HG02884 (cell line): ENCODE measurements at regions not wholly inside any gene's neighbourhood (a gene's known extent, or its start where the extent isn't known, plus 50 kb on each side); places are given as distances from the start of the nearest gene placed in this dataset.

Source experiments
- ATAC-seq: cut with Tn5 transposase; IDR thresholded peaks from one replicate; pipeline ENCODE4 v1.9.1; 2021; ENCODE audit warnings: mild to moderate bottlenecking, moderate library complexity; ENCODE audit not compliant: unreplicated experiment

DNA sequence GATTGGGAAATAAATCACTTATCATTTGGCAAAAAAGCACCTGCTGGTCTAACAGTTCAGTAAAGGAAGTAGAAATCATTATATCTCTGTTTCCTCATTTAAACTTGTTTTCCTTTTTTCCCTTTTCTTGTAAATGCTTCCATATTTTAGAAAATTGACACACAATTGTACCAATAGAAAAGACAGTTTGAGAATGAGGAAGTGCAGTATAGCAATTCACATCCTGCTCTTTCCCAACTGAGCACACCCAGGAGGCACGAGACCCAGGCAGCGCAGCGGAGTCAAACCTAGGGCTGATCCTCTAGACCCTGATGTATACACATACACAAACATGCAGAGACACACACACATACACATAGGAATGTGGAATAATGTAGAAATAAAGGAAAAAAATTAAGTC lies 74.8 kb upstream of the PACRGL start:
- ATAC-seq: no peak

DNA sequence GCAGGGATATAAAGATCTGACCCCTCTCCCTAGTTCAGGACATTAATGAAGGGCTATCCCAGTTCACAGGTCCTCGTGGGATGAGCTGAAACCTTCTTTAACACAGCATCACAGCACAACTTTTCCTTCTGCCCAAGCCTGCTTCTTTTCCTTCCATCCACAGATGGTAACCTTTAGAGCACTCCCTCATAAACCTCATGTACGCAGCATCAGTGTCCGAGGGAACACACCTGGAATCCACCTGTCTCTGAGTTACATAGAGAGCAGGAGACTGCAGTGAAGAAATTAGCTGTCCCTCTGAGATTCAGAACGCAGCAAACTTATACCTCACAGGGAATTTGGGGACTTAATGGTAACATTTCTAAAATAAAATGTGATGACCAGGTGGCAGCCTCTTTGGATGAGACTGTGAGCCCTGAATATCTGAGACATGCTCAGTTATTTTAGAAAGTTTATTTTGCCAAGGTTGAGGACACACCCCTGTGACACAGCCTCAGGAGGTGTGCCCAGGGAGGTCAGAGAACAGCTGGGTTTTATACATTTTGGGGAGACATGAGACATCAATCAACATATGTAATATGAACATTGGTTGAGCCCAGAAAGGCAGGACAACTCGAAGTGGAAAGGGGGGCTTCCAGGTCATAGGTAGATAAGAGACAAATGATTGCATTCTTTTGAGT lies 73.8 kb upstream of the PACRGL start:
- no peak for ATAC-seq

DNA sequence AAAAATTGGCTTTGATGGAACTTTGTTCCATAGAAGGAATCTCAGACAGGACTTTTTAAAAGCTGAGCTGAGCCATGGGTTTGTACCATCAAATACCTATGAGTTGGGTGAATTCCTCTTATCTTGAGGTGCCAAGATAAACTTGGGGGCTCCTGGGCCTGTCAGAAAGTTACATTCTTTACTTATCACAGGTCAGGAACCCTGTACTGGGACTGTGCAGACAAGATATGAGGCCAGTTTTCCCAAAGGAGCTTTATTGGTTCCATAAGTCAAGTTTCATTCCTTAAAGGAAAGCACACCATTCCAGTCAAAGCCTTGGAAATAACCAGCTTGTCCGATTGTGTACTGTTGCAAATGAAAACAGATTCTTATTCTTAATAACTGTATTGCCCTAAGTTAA lies 72.4 kb upstream of the PACRGL start:
- ATAC-seq: no peak

DNA sequence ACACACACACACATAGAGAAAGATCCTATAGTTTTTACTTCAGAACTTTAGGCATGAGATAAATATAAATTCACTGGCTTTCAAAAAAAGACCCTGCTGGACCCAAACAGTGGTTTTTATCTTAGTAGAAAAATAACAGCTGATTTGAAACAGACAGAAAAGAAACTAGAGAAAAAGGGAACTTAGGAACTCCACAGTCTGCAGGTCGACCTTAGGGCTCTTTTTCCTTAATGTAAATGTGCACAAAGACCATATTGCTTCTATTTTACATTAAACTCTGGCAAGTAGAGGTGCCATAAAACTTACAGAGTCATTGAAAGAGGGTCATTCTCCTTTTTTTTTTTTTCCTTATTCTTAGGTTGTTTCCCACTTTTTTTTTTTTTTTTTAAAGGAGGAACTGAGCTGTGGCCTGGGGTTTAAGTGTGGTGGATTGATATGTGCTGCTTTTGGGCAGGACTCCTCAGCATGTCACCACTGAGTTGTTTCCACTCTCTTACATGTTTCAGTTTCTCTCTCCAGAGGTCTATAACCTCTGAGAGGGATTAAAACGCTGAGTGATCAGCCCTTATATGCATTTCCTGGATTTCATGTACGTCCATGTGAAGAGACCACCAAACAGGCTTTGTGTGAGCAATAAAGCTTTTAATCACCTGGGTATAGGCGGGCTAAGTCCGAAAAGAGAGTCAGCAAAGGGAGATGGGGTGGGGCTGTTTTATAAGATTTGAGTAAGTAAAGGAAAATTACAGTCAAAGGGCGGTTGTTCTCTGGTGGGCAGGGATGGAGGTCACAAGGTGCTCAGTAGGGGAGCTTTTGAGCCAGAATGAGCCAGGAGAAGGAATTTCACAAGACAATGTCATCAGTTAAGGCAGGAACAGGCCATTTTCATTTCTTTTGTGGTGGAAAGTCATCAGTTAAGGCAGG lies 70.8 kb upstream of the PACRGL start:
- ATAC-seq: no peak

DNA sequence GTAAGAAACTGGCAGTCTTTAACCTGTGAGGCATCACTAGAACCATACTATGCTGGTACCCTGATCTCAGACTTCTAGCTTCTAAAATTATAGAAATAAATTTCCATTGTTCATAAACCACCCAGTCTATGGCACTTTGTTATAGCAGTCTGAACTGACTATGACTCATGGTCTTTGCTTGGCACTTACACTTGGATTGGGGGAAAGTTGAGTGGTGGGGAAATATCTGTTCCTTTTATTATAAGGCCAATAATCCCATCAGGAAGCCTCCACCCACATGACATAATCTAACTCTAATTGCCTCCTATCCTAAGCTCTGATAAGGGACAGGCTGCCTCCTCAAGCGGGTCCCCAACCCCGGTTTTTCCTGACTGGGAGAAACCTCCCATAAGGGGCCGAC lies 61.4 kb upstream of the PACRGL start:
- ATAC-seq: no peak

DNA sequence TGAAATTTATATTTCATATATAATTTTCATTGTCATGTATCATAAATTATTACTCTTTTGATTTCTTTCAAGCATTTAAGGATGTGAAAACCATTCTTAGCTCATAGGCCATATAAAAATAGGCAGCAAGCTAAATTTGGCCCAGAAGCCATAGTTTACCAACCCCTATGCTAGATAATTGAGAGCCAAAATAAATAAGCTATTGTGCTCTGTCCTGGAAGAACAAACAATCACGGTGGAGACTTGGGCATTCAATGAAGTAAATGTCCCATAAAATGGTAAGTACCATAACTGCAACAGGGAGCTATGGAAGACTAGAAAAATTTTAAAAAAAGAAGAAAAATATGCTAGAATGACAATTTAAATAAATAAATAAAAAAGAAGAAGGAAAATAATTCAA lies 60.9 kb upstream of the PACRGL start:
- no peak for ATAC-seq

DNA sequence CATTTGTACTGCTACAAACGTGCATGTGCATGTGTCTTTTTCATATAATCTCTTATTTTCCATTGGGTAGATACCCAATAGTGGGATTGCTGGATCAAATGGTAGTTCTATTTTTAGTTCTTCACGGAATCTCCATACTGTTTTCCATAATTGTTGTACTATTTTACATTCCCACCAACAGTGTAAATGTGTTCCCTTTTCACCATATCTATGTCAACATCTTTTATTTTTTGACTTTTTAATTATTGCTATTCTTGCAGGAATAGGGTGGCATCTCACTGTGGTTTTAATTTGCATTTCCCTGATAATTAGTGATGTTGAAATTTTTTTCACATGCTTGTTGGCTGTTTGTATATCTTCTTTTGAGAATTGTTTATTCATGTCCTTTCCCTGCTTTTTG lies 59.3 kb upstream of the PACRGL start:
- no peak for ATAC-seq

DNA sequence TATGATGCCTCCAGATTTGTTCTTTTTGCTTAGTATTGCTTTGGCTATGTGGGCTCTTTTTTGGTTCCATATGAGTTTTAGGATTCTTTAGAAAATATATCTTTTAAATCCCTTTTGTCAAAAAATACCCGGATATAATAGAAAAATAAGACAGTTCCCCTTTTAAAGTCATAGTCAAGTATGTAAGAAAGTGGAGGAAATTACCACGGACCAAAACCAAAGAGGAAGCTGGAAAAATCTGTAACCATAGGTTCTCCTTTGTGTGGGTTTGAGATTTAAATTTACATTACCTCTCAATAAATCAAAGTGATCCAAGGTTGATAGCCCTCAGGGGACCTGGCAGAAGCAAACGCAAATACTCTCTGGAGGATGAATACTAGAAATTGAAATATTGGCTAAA lies 58.3 kb upstream of the PACRGL start:
- no peak for ATAC-seq

DNA sequence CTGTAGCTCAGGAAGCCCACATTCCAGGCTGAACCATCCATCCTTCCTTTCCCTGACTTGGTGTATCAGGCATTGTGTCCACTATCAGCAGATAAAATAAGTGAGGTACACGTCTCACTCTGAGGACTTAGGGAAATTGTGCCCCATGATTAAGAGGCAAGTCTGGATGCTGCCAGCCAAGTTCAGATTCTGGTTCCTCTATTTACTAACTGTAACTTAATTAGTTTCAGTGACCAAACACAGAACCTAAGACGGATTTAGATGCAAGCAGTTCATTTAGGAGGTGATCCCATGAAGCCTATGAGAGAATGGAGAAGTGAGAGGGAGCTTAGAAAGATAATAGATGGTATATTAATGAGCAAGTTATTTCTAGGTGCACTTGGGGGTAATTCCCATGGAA lies 56.6 kb upstream of the PACRGL start:
- ATAC-seq: no peak

DNA sequence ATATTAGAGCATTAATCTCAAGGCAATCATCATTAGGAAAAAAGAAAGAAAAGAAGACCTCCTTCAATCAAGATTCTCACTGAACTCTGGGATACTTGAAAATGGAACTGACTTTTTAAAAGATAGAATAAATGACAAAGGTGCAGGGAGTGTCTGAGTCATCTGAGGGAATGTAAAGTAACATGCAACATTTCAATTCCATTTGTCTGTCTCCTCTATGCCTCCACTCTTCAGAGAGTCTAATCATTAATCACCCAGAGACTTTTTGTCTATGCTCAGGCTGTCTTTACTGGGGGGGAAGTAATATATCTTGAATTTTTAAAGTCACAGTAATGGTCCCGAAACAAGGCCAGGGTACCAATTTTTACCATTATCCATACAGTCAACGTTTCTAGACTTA lies 55.0 kb upstream of the PACRGL start:
- ATAC-seq: no peak

DNA sequence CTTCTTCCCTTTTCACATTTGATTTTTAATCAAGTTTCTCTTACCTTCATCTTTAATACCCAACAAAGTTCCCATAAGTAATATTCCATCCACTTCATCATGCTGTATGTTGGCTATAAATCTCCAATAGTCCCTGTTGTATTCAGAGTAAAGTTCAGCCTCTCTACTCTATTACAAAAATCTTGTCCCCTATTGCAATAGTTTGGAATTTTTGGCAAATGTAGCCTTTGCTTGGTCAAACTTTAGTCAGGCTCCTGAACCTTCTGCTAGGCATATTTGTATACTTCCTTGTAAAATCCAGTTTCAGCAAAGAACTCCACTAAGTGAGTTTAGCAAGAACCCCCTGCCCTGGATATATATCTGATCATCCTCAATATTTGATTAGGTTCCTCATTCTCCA lies 54.0 kb upstream of the PACRGL start:
- no peak for ATAC-seq
